GM18873 (cell line): ENCODE measurements at regions not wholly inside any gene's neighbourhood (a gene's known extent, or its start where the extent isn't known, plus 50 kb on each side); places are given as distances from the start of the nearest gene placed in this dataset.

Experiments used
- ATAC-seq: cut with Tn5 transposase; IDR thresholded peaks from one replicate; pipeline ENCODE4 v1.9.1; 2021; ENCODE audit warnings: mild to moderate bottlenecking, moderate library complexity, moderate number of reproducible peaks; ENCODE audit not compliant: unreplicated experiment, low FRiP score

DNA sequence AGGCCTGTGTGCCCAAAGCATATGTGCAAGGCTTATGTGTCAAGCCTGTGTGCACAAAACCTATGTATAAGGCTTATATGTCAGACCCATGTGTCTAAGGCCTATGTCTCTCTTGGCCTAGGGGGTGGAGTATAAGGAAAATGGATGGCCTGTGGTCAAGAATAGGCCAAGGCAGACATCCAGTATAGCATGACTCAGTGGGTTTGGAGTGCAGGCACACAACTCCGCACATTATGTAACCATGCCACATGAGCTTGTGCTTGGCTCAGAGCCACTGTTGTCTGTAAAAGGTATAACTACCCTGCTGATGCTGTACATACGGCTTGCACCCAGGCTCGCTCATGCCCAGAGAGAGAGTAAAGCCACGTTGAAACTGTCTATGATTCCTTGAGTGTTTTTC lies 626.4 kb upstream of the NUDT12 start:
- no peak for ATAC-seq

DNA sequence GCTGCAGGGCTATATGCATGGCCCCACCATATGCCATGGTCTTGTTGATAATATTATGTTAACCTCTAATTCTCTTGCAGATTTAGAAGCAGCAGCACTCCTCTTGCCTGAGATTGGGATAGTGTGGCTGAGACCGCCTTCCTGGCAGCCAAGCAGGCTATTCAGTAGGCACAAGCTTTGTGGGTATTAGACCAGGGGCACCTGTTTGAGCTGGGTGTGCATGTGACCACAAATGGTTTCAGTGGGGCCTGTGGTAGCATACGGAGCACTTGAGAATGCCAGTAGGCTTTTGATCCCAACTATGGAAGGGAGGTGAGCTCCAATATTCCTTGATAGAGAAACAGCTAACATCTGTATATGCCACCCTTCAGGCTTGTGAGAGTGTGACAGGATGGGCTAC lies 625.1 kb upstream of the NUDT12 start:
- no peak for ATAC-seq

DNA sequence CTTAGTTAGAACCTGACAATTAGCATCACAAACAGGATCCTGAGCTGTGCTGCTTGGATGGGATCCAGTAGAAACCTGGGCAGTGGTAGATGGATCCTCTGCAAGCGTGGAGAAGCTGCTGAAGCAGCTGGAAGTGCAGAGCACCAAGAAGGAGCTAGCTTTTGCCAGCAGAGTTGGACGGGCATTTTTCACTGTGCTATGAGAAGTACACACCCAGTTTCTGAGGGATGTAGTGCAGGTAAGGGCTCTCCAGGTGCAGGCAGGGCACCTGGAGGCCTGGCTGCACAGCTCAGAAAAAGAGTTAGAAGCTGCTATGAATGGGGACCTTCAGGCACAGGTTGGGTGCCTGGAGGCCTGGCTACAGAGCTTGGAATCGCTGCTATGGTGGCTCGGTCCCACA lies 623.9 kb upstream of the NUDT12 start:
- ATAC-seq = no peak

DNA sequence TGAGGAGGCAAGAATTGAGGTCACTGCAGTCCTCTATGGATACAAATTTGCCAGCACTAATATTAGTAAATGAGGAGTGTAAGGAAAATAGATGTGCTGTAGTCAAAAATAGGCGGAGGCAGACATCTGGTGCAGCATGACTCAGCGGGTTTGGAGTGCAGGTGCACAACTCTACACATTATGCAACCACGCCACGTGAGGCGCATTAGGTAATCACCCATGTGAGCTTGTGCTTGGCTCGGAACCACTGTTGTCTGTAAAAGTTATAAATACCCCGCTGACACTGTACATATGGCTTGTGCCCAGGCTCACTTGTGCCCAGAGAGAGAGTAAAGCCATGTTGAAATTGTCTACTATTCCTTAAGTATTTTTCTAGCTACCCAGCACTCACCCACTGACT lies 623.5 kb upstream of the NUDT12 start:
- no peak for ATAC-seq

DNA sequence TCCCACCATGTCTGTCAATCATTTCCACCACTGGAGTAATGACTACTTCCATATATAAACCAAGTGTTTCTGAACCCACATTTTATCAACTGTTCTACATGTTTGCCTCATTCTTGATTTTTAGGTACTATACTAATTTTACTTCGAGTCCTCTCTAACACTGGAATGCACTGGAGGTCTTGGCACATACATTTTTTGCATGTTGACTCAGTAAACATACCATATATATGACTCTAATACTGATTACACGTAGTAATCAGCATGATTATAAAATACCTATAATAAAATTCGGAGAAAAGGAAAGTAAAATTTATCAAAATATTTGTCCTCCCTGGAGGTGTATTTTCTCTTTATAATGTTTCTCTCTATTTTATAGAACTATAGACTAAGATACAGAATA lies 621.7 kb upstream of the NUDT12 start:
- no peak for ATAC-seq

DNA sequence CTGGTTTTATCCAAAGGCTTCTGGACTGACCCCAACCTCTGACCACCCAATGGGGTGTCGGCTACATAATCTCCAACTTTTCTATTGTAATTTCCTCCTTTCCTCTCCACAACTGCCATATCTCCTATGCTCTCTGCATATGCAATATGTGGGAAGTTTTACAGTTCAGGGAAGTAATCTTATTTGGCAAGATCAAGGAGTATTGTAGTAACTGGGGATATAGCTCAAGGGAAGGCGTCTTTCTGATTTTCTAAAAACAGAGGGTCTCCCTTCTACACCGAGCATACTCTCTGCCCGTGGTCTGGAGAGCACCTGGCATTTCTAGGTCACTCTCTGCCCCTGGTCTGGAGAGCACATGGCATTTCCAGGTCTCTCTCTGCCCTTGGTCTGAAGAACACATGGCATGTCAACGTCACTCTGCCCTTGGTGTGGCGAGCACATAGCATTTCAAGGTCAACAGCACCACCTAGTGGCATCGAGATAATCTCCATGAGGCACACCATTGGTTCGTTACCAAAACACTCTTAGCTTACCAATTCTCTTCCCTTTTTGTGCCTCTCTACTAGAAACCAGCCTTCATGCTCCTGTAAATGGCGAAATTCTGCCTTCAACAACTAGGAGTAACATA lies 616.4 kb upstream of the NUDT12 start:
- peak; percentile 59 for ATAC-seq

DNA sequence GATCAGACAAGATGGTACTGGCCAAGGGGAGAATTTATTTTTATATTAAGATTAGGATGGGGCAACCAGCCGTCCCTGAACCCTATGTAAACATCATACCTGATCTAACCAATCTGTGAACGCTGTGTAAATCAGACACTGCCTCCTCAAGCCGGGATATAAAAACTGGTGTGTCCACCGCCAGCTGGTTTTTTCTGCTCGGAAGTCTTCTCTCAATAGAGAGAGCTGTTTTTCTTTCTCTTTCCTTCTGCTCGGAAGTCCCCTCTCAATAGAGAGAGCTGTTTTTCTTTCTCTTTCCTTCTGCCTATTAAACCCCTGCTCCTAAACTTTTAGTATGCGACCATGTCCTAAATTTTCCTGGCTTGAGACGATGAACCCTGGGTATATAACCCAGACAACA lies 615.5 kb upstream of the NUDT12 start:
- no peak for ATAC-seq

DNA sequence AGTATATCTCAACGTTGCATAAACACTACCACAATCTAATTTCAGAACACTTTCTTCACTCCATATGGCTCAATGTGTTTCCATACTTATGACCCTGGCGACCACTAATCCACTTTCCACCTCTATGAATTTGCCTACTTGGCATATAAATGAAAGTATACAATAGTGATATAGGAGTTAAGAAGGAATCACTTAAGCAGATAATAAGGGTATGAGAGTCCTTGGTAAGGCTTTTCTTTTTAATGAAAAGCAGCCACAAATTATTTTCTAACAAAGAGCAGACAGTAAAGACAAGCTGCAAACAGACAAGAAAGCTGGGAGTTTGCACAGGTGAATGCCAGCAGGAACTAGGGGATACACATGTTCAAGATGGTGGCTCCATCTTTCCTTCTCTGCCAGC lies 615.1 kb upstream of the NUDT12 start:
- no peak for ATAC-seq

DNA sequence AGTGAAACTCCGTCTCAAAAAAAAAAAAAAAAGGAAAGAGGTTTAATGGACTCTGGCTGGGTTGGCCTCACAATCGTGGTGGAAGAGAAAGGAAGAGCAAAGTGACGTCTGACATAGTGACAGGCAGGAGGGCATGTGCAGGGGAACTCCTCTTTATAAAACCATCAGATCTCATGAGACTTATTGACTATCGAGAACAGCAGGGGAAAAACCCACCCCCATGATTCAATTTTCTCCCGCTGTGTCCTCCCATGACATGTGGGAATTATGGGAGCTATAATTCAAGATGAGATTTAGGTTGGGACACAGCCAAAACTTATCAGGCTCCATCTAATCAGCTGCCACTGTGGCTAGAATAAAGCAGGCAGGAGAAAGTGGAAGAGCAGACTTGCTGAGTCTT lies 610.4 kb upstream of the NUDT12 start:
- no peak for ATAC-seq

DNA sequence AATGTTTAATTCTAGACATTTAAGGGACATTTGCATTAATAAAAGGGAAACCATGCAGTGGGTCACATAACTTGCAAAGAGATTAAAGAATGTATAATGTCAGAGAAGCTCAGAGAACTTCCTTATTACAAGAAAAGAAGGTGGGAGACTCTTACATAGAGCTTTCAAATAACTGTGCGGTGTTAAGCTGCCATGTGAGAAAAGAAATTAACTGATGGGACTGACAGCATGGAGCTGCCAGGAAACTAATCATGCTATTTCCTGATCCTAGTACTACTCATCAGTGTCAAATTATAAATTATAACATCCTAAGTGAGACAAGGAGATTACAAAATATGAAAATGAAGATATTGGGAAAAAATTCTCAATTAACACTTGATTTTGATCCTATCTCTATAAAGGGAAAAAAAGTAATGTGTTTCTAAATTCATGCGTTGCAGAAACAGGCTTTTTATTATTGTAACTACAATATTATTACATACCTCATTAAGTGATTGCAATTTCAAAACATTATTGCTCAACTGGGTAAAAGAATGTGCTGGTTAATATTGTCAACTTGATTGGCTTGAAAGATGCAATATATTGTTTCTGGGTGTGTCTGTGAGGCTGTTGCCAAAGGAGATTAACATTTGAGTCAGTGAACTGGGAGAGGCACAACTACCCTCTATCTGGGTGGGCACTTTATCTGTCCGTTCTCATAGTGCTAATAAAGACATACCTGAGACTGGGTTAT lies 609.5 kb upstream of the NUDT12 start:
- ATAC-seq = no peak

DNA sequence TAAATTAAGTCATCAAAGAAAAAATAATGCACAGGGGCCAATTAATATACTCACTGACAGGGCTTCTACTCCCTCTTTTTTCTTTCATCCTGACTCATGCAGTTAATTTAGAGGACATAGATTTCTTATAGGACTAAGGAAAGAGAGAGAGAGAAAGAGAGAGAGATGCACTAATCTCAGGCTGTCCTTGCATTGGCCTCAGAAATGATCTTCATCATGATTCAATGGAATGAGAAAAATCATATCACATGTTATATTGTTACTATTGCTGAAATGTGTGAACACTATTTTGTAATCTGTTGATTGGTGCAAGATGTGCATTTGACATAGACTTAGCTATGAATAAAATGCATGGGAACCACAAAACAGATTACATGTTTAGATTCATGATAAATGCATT lies 608.3 kb upstream of the NUDT12 start:
- no peak for ATAC-seq

DNA sequence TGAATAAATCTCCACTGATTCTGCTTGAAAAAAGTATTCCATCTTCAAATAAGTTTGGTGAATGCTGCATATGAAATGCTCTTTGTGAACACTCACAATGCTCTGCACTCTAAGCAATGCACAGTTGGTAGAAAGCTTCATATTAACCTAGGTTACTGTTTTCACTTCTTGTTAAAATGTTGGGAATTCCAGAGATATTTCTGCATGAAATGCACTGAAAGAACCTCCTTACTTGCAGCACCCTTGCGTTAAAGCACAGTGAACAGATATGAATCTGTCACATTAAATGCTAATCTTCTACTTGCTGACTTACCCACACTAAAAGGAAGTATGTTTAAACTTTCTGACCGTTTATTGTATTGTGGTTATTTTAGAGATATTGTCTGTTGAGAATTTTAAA lies 584.1 kb upstream of the NUDT12 start:
- ATAC-seq = no peak

DNA sequence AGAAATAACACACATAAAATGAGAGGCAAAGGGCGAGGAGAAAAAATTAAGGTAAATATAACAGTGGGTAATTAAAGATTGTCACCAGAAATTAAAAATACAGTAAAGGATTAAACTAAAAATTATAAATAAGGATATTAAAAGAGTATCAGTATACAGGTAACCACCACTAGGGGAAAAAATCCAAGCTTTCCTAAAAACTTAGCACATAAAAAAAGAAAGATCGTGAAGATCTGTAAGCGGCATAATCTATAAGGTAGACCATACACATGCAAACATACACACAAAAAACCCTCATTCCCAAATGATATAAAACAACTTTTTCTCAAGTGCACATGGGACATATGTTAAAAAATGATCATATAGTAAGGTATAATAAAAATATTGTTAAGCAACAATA lies 577.3 kb upstream of the NUDT12 start:
- no peak for ATAC-seq

DNA sequence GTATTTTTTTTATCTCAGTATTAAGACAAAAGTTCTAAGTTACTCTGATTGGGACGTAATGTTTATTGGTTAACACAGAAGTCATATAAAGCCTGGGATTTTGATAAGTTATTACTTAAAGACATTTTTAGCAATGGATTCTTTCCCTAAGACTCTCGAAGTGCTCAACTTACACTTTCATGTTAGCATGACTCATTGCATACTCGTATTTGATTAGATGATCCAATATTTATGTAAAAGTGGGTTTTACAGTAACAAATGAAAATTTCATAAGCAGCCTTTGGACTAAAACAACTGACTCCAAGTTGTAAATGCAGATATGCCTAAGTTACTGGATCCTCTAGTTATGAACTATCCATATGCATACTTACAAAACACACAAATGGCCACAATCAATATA lies 567.7 kb upstream of the NUDT12 start:
- no peak for ATAC-seq

DNA sequence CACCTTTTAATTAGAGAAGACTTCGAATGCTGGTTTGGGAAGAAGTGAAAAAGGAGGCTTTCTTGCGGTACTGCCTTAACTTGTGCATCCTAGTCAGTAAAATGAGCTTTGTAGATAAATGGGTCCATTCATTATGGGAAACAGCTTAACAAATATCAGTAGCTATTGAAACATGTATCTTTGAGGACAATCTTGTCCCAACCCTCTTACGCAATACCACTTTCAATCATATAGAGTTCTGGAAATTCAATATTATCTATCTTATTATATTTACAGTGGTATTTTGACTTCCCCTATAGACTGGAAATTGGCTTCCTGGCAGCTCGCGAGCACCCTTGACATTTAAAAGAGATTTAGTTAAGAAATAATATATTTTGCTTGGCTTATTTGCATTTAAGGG lies 565.8 kb upstream of the NUDT12 start:
- no peak for ATAC-seq

DNA sequence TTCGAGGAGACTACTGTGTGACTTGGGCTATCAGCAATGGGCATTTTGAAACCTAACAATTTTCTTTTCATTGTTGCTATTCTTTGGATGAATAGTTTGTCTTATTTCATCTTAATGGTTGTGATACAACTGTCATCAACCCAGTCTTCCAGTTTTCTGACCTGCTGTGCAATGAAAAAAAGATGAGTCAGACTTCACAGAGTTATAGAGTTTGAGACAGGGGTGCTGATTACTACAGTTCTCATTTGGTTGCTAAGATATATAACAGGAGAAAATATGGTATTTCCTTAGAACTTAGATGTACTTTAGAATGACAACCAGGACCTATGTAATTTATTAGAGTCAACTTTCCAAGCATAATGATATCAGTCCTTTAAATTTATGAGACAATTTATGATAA lies 564.4 kb upstream of the NUDT12 start:
- no peak for ATAC-seq

DNA sequence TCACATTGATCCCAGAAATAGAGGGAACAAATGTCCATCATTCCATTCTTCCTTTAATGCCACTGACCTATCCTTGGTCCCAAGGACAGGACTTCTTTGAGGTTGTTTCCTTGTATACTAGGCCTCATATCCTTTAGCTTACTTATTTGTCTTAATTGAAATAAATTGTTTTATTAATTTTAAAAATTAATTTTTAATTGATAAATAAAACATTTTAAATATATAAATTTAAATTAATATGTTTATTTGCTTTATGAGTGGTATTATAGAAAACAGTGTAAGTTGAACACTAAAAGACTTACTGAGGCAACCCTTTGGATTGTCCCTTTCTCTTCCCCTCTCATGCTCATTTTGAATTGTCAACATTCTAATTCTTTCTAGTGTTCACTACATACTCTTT lies 556.9 kb upstream of the NUDT12 start:
- ATAC-seq = no peak

DNA sequence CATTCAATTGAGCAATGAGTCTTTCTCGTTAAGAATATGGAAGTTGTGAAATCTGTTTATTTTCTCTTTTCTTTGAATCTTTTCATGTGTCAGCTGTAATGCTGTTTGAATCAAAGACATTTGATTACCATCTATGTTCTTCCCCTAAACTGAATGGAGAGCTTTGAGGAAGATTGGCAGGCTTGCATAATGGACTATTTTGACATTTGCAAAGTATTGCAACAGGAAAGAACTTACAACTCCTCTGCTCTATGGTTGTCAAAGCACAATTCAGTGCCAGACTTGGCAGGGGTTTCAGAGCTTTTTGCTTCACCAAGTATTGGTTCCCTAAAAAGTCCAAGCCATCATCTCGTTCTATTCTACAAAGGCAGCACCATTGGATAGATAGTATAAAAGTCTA lies 549.0 kb upstream of the NUDT12 start:
- no peak for ATAC-seq

DNA sequence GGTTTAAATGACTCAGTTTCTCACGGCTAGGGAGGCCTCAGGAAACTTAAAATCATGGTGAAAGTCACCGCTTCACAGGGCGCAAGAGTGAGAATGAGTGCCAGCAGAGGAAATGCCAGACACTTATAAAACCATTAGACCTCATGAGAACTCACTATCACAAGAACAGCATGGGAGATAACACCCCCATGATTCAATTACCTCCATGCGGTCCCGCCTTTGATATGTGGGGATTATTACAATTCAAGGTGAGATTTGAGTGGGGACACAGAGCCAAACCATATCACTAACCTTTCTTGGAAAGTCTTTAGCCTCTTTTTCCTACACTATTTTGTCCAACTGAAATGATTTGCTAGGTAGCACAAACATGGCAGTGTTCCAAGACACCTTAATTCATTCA lies 533.9 kb upstream of the NUDT12 start:
- ATAC-seq = no peak

DNA sequence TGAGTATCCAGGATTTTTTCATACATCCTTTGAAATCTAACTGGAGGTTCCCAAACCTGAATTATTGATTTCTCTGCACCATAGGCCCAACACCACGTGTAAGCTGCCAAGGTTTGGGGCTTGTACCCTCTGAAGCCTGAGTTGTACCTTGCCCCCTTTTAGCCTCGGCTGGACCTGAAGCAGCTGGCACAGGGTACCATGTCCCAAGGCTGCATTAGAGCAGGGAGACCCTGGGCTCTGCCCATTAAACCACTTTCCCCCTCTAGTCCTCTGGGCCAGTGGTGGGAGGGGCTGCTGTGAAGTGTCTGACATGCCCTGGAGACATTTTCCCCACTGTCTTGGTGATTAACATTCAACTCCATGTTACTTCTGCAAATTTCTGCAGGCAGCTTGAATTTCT lies 532.9 kb upstream of the NUDT12 start:
- no peak for ATAC-seq

DNA sequence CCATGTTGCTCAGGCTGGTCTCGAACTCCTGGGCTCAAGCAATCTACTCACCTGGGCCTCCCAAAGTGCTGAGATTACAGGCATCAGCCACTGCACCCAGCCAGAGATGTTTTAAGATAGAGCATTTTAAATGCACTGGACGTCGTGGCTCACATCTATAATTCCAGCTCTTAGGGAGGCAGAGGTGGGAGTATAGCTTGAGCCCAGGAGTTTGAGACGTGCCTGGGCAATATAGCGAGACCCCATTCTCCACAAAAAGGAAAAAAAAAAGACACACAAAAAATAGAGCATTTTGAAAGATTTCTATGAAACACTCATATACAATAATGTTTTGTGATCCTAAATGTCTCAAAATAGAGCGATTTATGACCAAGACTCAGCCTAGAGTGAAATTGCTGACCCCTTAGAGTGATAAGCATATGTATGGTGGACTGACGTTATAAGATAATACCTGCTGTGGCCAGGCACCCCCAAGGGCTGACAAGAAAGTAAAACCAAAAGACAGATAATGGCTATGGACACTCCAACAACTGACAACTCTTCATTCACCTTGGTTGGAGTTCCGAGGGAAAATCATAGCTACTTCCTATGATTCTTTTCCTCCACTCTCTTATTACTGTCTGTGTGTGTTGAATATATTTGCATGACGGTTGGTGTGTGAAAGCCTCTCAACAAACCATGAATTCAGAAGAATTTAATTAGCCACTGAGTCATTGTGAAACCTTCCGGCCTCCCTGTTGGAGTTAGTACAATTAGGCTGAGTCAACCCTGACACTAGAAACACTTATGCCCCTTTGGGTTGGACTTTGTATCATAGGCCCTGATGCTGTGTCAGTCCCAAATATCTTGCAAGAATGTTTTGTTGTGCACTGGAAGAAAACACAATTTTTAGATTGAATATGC lies 526.5 kb upstream of the NUDT12 start:
- no peak for ATAC-seq

DNA sequence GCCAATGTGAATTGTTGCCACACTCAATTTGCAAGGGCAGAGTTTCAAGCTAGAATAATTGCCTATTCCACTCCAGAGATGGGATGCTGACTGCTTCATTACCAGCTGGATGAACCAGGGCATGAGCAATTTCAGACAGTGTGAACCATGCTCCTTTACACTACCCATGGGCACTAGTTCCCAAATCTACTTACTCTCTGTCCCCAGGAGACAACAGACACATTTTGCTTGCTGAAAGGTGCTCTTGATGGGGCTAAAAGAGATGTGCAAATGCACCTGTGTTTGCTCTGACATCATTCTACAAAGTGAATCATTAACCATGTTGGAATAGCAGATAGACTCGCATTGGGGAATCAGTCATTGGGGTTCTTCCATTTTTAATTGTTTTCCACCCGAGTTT lies 522.3 kb upstream of the NUDT12 start:
- no peak for ATAC-seq
